T-helper 2 cell treated with Interferon-gamma antibody and Interleukin-4, amounts not matched to agents 5 μg/mL and 100 μg/mL, for 36 hours (primary cell): ENCODE measurements at regions not wholly inside any gene's neighbourhood (a gene's known extent, or its start where the extent isn't known, plus 50 kb on each side); places are given as distances from the start of the nearest gene placed in this dataset.

Experiments used
- DNase-seq: peaks from one replicate; pipeline ENCODE4 v3.0.0; 2021; ENCODE audit warnings: low spot score
- H3K27ac Mint-ChIP-seq: one replicate; pipeline ENCODE4 v1.8.0; 2021; ENCODE audit warnings: mild to moderate bottlenecking, mixed read lengths
- H3K27me3 Mint-ChIP-seq: one replicate; pipeline ENCODE4 v1.8.0; 2021; ENCODE audit warnings: low read depth, mixed read lengths
- H3K36me3 Mint-ChIP-seq: one replicate; pipeline ENCODE4 v1.8.0; 2021; ENCODE audit warnings: low read depth, mixed read lengths
- H3K4me1 Mint-ChIP-seq: one replicate; pipeline ENCODE4 v1.8.0; 2021; ENCODE audit warnings: low read depth, mixed read lengths
- H3K4me3 Mint-ChIP-seq: one replicate; pipeline ENCODE4 v1.8.0; 2022; ENCODE audit warnings: mild to moderate bottlenecking, moderate library complexity, mixed read lengths
- H3K9me3 Mint-ChIP-seq: one replicate; pipeline ENCODE4 v1.8.0; 2021; ENCODE audit warnings: mixed read lengths

DNA sequence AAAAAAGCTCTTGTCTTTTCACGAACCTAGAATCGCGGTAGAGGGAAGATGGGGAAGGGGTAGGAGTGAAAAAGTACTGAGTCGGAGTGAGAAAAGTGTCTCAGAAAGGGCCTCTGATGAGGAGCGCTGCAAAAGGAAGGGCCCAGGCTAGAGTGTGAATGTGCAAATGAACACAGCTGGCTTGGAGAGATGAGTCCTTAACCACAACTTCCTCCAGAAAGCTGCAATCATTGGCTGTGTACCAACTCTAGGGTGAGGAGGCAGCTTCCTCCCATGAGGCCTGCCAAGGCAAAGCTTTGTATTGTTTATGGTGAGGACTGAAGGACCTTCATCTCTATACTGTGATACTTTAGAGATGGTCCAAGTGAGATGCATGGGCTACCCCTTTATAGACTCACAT lies 566.9 kb upstream of the ANO5 start:
- DNase-seq = no peak
- Mint-ChIP-seq H3K4me1 (no peaks in the 10 kb centered on the region), H3K36me3 (no peaks in the 10 kb centered on the region), H3K27ac (no peak overlapping the region), H3K27me3 (no peaks in the 10 kb centered on the region), H3K4me3 (no peak overlapping the region), H3K9me3 (peaks cover 20% of the 10 kb centered on the region)

DNA sequence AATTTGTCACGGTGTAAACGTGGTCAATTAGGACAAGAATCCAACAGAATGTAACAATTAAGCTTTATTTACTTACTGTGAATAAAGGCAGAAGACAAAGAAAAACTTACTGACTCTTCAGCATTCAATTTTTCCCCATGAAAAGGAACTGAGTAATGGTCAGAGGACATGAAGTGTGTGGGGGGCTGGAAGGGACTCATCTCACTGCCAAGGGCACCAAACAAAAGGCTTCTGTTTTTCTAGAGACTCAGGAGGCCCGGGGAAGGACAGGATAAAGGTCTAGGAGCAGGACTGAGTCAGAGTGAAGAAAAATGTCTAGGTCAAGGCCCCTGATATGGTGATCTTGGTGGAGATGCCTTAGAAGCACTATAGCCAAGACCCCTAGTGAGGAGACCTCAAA lies 564.2 kb upstream of the ANO5 start:
- H3K4me1 Mint-ChIP-seq = no peaks in the 10 kb centered on the region
- H3K27me3 Mint-ChIP-seq = no peaks in the 10 kb centered on the region
- H3K27ac Mint-ChIP-seq = no peak overlapping the region
- no peaks in the 10 kb centered on the region for H3K36me3 Mint-ChIP-seq
- H3K4me3 Mint-ChIP-seq = no peak overlapping the region
- DNase-seq = no peak
- H3K9me3 Mint-ChIP-seq = peaks cover 21% of the 10 kb centered on the region

DNA sequence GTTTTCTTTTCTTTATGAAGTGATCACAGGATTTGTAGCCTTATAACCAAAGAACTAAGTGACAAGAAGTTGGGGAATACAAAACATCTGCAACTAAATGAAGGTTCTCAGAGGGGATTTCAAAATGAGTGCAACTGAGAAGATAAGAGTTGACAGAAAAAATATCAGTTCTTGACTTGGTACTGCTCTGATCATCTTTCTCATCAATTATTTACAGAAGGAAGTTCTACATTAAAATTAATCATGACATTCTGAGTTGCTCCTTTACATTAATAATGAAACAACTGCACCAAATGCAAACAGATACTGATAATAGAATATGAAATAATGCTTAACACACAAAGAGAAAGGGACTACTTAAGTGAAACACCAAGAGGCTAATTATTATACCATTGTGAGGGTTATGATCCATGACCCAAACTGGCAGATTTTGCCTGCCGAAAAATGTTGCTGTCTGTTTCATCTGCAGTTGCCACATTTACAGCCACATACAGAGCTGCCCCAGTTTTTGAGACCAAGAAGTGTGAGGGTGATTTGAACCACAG lies 561.9 kb upstream of the ANO5 start:
- H3K36me3 Mint-ChIP-seq = no peaks in the 10 kb centered on the region
- DNase-seq = no peak
- H3K27ac Mint-ChIP-seq = no peak overlapping the region
- H3K4me1 Mint-ChIP-seq = no peaks in the 10 kb centered on the region
- H3K4me3 Mint-ChIP-seq = no peak overlapping the region
- H3K9me3 Mint-ChIP-seq = peaks cover 21% of the 10 kb centered on the region
- no peaks in the 10 kb centered on the region for H3K27me3 Mint-ChIP-seq

DNA sequence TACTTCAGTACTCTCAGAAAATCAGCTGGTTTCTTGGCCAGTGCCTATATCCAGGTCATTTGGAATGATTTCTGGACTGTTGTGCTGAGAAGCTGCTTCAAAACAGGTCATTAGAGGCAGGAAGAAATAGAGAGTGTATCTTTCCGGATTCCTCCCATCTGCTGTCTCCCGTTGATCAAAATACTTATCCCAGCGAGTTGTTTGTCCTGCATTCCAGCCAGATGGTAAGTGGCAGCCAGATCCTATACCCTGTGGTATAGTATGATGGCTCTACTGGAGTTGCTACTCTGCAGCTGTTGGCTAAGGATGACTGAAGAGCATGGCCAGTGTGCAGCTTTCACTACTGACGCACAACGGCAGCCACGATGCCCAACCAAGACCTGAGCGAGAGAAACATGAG lies 560.9 kb upstream of the ANO5 start:
- no peak for DNase-seq
- H3K9me3 Mint-ChIP-seq = peaks cover 21% of the 10 kb centered on the region
- no peak overlapping the region for H3K27ac Mint-ChIP-seq
- no peaks in the 10 kb centered on the region for H3K36me3 Mint-ChIP-seq
- H3K4me3 Mint-ChIP-seq = no peak overlapping the region
- no peaks in the 10 kb centered on the region for H3K4me1 Mint-ChIP-seq
- no peaks in the 10 kb centered on the region for H3K27me3 Mint-ChIP-seq

DNA sequence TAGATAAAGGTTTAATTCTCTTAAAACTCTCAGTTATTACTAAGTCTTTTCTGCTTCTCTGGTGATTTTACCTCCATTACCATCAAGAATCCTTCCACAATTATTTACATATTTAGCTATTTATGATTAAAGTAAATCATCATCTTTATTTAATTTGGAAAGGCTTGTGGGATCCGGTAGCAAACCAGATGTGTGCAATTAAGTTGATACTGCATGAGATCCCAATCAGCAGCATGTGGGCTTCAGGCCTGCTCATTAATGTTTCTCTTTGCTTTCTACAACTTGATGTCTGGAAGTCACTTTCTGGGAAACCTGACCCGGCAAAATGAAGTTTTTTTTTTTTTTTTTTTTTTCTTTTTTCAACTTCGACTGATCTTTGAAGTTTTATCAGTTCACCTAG lies 558.4 kb upstream of the ANO5 start:
- Mint-ChIP-seq H3K27ac (no peak overlapping the region), H3K4me1 (no peaks in the 10 kb centered on the region), H3K36me3 (no peaks in the 10 kb centered on the region), H3K27me3 (no peaks in the 10 kb centered on the region), H3K9me3 (peaks cover 12% of the 10 kb centered on the region), H3K4me3 (no peak overlapping the region)
- DNase-seq = no peak

DNA sequence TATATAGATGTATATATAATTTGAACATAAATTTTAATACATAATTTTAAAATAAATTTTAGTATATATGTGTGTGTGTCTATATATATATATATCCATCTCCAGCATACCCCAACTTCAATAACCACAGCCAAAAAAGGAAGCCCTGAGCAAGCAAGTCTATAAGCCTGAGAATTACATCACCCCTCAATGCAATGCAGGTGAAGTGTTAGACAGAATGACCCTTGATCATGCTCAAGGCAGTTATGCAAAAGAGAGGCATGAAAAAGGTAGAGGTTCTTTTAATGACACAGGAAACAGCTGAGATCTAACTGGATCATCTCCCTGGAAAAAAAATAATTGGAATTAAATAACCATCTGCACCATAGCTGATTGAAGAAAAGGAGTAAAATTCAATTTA lies 557.9 kb upstream of the ANO5 start:
- Mint-ChIP-seq H3K27ac (no peak overlapping the region), H3K36me3 (no peaks in the 10 kb centered on the region), H3K4me1 (no peaks in the 10 kb centered on the region), H3K4me3 (no peak overlapping the region), H3K9me3 (peaks cover 12% of the 10 kb centered on the region), H3K27me3 (no peaks in the 10 kb centered on the region)
- DNase-seq = no peak

DNA sequence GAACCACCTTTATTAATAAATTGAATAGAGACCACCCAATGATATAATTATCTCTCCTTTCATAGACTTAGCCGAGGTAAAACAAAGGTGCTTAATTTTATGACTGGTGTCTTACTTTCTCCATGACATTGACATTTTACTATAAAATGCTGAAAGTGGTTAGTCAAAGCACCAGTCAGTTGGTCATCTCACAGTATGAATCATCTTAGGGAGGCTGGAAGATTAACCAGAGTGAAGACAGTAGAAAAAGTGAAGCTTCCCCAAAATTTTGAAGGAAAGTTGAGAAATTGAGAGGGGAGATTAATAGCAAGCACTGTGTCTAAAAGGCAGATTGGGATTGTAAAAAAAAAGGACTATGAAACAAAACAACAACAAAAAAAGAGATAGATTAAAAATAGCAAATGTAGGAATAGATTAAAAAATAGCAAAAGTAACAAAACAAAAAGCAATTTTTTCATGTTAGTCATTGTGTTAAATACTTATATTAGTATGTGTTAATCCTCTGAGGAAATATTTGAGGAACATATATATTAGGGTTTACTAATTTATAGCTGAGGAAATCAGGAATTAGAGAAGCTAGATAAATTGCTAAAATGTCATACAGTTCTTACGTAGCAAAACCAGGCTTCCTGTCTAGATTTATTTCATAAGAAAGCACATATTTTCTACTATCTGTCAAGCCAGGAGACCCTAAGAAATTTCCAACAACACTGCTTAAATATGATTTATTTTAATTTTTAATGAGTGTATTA lies 557.3 kb upstream of the ANO5 start:
- Mint-ChIP-seq H3K27me3 (no peaks in the 10 kb centered on the region), H3K27ac (no peak overlapping the region)

DNA sequence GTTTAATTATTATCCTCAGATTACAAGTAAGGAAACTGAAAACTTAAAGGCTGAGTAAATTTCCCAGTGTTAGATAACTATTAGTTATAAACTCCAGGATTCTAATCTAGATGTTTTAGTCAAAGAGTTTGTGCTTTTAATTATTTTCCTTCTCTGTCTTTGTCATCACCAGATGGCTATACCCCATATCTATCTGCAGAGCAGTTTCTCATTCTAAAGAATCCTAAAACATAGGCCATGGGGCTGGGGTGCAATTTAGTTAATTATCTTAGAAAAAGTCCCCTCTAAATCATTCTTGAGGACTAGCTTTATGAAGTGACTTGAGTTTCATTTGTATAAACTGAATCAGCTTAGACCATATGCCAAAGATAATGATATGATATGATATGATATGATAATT lies 556.3 kb upstream of the ANO5 start:
- H3K36me3 Mint-ChIP-seq = no peaks in the 10 kb centered on the region
- no peak overlapping the region for H3K4me3 Mint-ChIP-seq
- no peak for DNase-seq
- H3K27me3 Mint-ChIP-seq = no peaks in the 10 kb centered on the region
- H3K4me1 Mint-ChIP-seq = no peaks in the 10 kb centered on the region
- no peak overlapping the region for H3K27ac Mint-ChIP-seq
- H3K9me3 Mint-ChIP-seq = no peaks in the 10 kb centered on the region

More for the DNA sequence above, 557.3 kb upstream of the ANO5 start:
- H3K9me3 Mint-ChIP-seq = peaks cover 7% of the 10 kb centered on the region
- no peaks in the 10 kb centered on the region for H3K36me3 Mint-ChIP-seq
- H3K4me3 Mint-ChIP-seq = no peak overlapping the region
- no peaks in the 10 kb centered on the region for H3K4me1 Mint-ChIP-seq
- DNase-seq = no peak

DNA sequence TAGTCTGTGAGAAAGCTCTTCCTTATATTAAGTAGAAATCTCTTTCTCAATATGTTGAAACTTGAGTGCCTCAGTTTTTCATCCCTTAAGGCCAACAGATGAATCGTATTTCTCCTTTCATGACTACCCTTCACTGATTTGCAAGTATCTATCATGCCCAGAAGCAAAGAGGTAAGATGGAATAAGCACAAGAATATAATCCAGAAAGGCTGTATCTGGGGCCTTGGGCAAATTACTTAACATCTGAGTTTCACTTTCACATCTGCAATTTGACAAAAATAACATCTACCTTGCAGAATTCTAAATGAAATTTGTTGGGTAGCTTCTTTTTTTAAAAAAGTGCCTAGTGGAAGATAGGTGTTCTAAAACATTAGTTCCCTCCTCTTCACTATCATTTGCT lies 552.4 kb upstream of the ANO5 start:
- no peaks in the 10 kb centered on the region for H3K36me3 Mint-ChIP-seq
- H3K27ac Mint-ChIP-seq = no peak overlapping the region
- no peak for DNase-seq
- H3K27me3 Mint-ChIP-seq = no peaks in the 10 kb centered on the region
- no peaks in the 10 kb centered on the region for H3K4me1 Mint-ChIP-seq
- H3K4me3 Mint-ChIP-seq = no peak overlapping the region
- H3K9me3 Mint-ChIP-seq = peaks cover 15% of the 10 kb centered on the region

DNA sequence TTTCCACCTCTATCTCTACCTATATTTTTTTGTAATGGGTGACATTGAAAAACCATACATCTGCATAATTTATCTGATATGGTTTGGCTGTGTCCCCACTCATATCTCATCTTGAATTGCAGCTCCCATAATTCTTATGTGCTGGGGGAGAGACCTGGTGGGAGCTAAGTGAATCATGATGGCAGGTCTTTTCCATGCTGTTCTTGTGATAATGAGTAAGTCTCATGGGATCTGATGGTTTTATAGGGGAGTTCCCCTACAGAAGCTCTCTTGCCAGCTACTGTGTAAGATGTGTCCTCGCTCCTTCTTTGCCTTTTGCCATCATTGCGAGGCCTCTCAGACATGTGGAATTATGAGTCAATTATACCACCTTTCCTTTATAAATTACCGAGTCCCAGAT lies 551.0 kb upstream of the ANO5 start:
- Mint-ChIP-seq H3K27ac (no peak overlapping the region), H3K36me3 (no peaks in the 10 kb centered on the region), H3K27me3 (no peaks in the 10 kb centered on the region), H3K9me3 (peaks cover 15% of the 10 kb centered on the region), H3K4me3 (no peak overlapping the region), H3K4me1 (no peaks in the 10 kb centered on the region)
- no peak for DNase-seq

DNA sequence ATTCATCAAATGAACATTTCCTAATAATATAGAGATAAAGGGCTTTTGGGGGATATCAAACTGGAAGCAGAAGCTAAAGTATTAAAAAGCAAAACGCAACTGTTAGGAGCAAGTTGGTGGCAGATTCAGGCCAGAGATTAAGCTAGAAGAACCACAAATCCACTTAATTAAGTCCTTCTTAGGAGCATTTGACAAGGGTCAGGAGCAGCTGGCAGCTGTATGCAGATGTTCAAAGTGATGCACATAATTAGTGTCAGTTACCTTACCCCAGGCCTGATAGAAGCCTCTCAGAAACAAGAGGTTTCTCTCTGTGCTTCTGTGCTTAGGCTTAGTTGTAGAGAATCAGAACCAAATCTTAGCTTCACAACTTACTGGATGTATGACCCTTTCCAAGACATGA lies 546.5 kb upstream of the ANO5 start:
- Mint-ChIP-seq H3K36me3 (no peaks in the 10 kb centered on the region), H3K9me3 (peaks cover 29% of the 10 kb centered on the region), H3K27ac (no peak overlapping the region), H3K4me1 (no peaks in the 10 kb centered on the region), H3K27me3 (no peaks in the 10 kb centered on the region), H3K4me3 (no peak overlapping the region)
- no peak for DNase-seq

DNA sequence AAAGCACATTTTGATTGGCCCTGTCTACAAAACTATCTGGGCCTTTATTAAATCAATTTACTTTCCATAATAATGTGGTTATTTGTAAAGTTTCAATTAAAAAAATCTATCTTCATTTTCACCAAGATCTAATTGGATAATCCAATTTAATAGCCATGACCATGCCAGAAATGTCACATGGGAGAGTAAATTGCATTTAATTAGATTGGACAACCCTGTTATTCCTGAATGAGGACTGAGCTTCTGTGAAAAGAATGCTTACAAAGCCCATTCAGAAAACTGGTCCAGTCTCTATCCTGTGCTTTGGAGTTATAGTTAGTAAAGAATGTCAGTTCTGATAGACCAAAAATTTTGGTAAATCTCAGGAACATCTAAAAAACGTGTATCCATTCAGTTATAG lies 541.9 kb upstream of the ANO5 start:
- no peak for DNase-seq
- Mint-ChIP-seq H3K27me3 (no peaks in the 10 kb centered on the region), H3K9me3 (peaks cover 23% of the 10 kb centered on the region), H3K27ac (no peak overlapping the region), H3K4me3 (no peak overlapping the region), H3K4me1 (no peaks in the 10 kb centered on the region), H3K36me3 (no peaks in the 10 kb centered on the region)

DNA sequence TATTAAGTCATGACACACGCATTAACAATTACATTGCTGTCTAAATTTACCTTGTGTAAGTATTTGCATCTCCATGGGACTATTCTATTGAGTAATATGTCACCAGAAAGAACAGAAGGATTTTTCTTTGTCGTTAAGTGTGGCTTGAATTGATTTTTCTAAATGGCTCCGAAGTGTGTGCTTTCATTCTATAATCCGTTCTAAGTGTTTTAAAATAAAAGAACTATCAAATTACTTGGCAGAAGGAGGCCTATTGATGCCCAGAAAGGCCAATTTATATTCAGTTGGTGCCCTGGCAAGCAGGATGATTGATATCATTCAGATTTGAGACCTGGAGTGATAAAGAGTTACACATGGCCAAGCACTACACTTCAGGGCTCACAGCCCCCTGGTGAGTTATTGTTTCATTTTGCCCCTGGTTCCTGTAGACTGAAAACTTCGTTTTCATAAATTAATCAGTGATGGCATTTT lies 538.9 kb upstream of the ANO5 start:
- DNase-seq = no peak
- peaks cover 25% of the 10 kb centered on the region for H3K9me3 Mint-ChIP-seq
- no peak overlapping the region for H3K4me3 Mint-ChIP-seq
- H3K36me3 Mint-ChIP-seq = no peaks in the 10 kb centered on the region
- no peaks in the 10 kb centered on the region for H3K4me1 Mint-ChIP-seq
- no peak overlapping the region for H3K27ac Mint-ChIP-seq
- no peaks in the 10 kb centered on the region for H3K27me3 Mint-ChIP-seq

DNA sequence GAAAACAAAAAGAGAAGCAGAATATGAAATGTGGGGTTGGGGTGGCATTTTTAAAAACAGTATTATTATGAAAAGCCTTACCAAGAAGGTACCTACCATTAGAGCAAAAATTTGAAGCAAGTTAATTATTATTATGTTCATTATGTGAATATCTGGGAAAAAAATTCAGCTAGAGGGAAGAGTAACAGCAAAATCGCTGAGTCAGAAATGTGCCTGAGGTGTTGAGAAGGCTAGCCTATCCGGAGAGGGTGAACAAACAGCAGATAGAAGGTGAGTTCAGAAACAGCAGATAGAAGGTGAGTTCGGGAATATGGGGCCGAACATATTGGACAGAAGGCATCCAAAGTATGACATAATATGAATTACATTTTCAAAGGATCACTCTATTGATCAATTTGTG lies 536.8 kb upstream of the ANO5 start:
- Mint-ChIP-seq H3K27me3 (no peaks in the 10 kb centered on the region), H3K27ac (no peak overlapping the region), H3K9me3 (peaks cover 37% of the 10 kb centered on the region), H3K4me3 (no peak overlapping the region), H3K36me3 (no peaks in the 10 kb centered on the region), H3K4me1 (no peaks in the 10 kb centered on the region)
- DNase-seq = no peak

DNA sequence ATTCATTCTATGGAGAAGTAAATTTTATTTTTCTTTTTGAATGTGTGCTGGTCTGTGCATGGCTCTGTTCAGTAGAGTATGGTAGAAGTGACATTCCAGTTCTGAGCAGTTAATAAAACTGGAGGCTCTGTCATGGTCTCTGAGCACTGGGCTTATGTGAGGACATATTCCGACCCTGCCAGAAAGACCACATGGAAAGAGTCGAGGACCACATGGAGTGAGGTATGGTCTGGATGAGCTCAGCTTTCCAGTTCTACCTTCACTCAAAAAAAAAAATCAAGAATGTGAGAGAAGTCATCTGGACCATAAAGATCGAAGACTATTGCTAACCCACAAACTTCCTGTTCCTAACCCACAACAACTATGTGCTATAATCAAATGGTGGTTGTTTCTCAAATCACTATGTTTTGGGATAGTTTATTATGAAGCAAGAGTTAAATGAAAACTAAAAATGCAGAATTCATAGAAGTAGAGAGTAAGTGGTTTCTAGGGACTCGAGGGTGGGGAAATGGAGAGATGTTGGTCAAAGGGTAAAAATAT lies 534.2 kb upstream of the ANO5 start:
- Mint-ChIP-seq H3K27me3 (no peaks in the 10 kb centered on the region), H3K4me3 (no peak overlapping the region), H3K36me3 (no peaks in the 10 kb centered on the region), H3K4me1 (no peaks in the 10 kb centered on the region), H3K27ac (no peak overlapping the region), H3K9me3 (peaks cover 39% of the 10 kb centered on the region)
- DNase-seq = no peak
